ENCODE measurements at regions not wholly inside any gene's neighbourhood (a gene's known extent, or its start where the extent isn't known, plus 50 kb on each side); places are given as distances from the start of the nearest gene placed in this dataset.

GRCh38 chr6:132967871-132968270 lies 153.5 kb downstream of the RPS12 start:
- H4K5ac ChIP-seq (ENCODE audit: insufficient read length, low read depth, low read length), result no peak overlapping the region
- no peak overlapping the region for H3K9ac ChIP-seq (replicated peaks in 1 of 4; ENCODE audit: extremely low read depth in 1 of 4, low read depth in 3 of 4, low read length in 3 of 4)
- WGBS, 2 experiments (ENCODE audit: extremely low coverage in 1 of 2, insufficient coverage in 1 of 2, insufficient read length in 1 of 2, insufficient replicate concordance in 2 of 2, low coverage in 1 of 2, low lambda C conversion rate in 2 of 2, missing lambda C conversion rate in 1 of 2), result 44% methylated on average over 2 of the region's 2 CpGs; no CpG with 5 or more reads in 1 of the 2 experiments
- POLR2A ChIA-PET (ENCODE audit: partially characterized antibody), result no interaction called here
- no peak overlapping the region for H2BK5ac ChIP-seq (ENCODE audit: low read depth, low read length)
- no peak overlapping the region for H2BK20ac ChIP-seq (ENCODE audit: low read length)
- H3K36me3 ChIP-seq (ENCODE audit: control insufficient read depth in 2 of 4, insufficient read depth in 4 of 4, low read length in 3 of 4), result no peaks in the 10 kb centered on the region
- no peaks in the 10 kb centered on the region for H3K27me3 ChIP-seq (replicated peaks in 1 of 4; ENCODE audit: control insufficient read depth in 3 of 4, extremely low read depth in 1 of 4, insufficient read depth in 3 of 4, low read length in 3 of 4)
- no peak overlapping the region for H3K14ac ChIP-seq (ENCODE audit: insufficient read length)
- H4K91ac ChIP-seq (replicated peaks; ENCODE audit: insufficient read length, low read length), result no peak overlapping the region
- no peak overlapping the region for H3K56ac ChIP-seq (replicated peaks; ENCODE audit: insufficient read length, low read depth, low read length)
- no peak overlapping the region for H2AFZ ChIP-seq (ENCODE audit: low read length)
- H3K9me3 ChIP-seq (ENCODE audit: insufficient read depth in 2 of 2, low read depth in 1 of 2, low read length in 1 of 2), result no peaks in the 10 kb centered on the region
- no peaks in the 10 kb centered on the region for H3K79me2 ChIP-seq (ENCODE audit: control insufficient read depth in 1 of 2, insufficient read depth in 2 of 2, low read length in 2 of 2)
- TF ChIP-seq SP4 (IDR thresholded peaks at IDR 0.05; ENCODE audit: low read length) (no peak), KDM1A (IDR thresholded peaks at IDR 0.05; ENCODE audit: borderline replicate concordance, low read length) (no peak), GABPA (IDR thresholded peaks at IDR 0.05; ENCODE audit: borderline replicate concordance, insufficient read depth, low read length) (no peak), CEBPB (IDR thresholded peaks at IDR 0.05; ENCODE audit: low read depth, low read length) (no peak), SAP30 (IDR thresholded peaks at IDR 0.05; ENCODE audit: insufficient read depth, insufficient replicate concordance, low read length) (no peak), EZH2 (IDR thresholded peaks at IDR 0.05; ENCODE audit: low read depth, low read length, severe bottlenecking) (no peak), RAD21 (IDR thresholded peaks at IDR 0.05 in 1 of 2, conservative IDR thresholded peaks at IDR 0.05 in 1 of 2; ENCODE audit: low read depth in 2 of 2, low read length in 2 of 2) (no peak), JUN (IDR thresholded peaks at IDR 0.05; ENCODE audit: low read depth, low read length) (no peak)
- H2BK12ac ChIP-seq (ENCODE audit: low read depth, low read length), result no peak overlapping the region
- CTCF ChIA-PET (ENCODE audit: partially characterized antibody), result interaction anchor here (0.6 to 0.7 kb wide), 2 partner anchors 225 to 386 kb away, joined by 3 to 5 read pairs; no protein-coding TSS in a partner anchor
- no peaks in the 10 kb centered on the region for H3K23me2 ChIP-seq (ENCODE audit: low read depth, low read length)
- no peak overlapping the region for H3K27ac ChIP-seq (ENCODE audit: low read depth, low read length)
- no peak for DNase-seq (ENCODE audit: low read depth in 1 of 2, low spot score in 2 of 2)
- H2AK5ac ChIP-seq (ENCODE audit: low read depth, low read length), result no peak overlapping the region
- no peaks in the 10 kb centered on the region for H3K79me1 ChIP-seq (ENCODE audit: low read depth, low read length)
- no peak for FAIRE-seq
- H3K23ac ChIP-seq (ENCODE audit: insufficient read length), result no peak overlapping the region
- no peak overlapping the region for H3K18ac ChIP-seq (ENCODE audit: extremely low read depth, low read length)
- no peak overlapping the region for H3K4me2 ChIP-seq (ENCODE audit: insufficient read depth in 1 of 2, low read depth in 2 of 2, low read length in 2 of 2)
- no peak overlapping the region for H2BK120ac ChIP-seq (replicated peaks; ENCODE audit: low read depth, low read length)
- no peak overlapping the region for H3K4me3 ChIP-seq (ENCODE audit: extremely low read depth in 1 of 4, insufficient read depth in 2 of 4, low read depth in 3 of 4, low read length in 4 of 4)
- no peak overlapping the region for H3K4ac ChIP-seq (replicated peaks; ENCODE audit: insufficient read length, low read depth, low read length)
- H3K4me1 ChIP-seq (replicated peaks in 1 of 4; ENCODE audit: control insufficient read depth in 3 of 4, insufficient read depth in 4 of 4, low read length in 3 of 4), result peaks cover 0 to 3% (median 0%) of the 10 kb centered on the region in 4 experiments; a peak in 1 of 7 replicates
- H4K20me1 ChIP-seq (replicated peaks in 1 of 2; ENCODE audit: control insufficient read depth in 1 of 2, insufficient read depth in 2 of 2, low read length in 2 of 2), result no peaks in the 10 kb centered on the region
- no peak overlapping the region for H2BK15ac ChIP-seq (ENCODE audit: low read length)
- no peak overlapping the region for H4K8ac ChIP-seq (ENCODE audit: extremely low read depth, insufficient read depth, low read length)

All from H1 (cell line).